ENCODE measurements at regions not wholly inside any gene's neighbourhood (a gene's known extent, or its start where the extent isn't known, plus 50 kb on each side); places are given as distances from the start of the nearest gene placed in this dataset.
A peak's percentile ranks its signal among the peaks of the same experiment; 100 is the strongest.
"Not testable (repeated sequence)": the region's sequence is repeated elsewhere in the genome, so short reads cannot be mapped to it uniquely, and the experiment has no call there.

- intact Hi-C loops (cut with DNase I), result no loop called here
- DNase-seq (no peak), ATAC-seq (no peak)
These were observed 310.4 kb downstream of the KCNJ2 start for GRCh38 chr17:70479779-70480178.

GRCh38 chr17:70483624-70484023 lies 314.3 kb downstream of the KCNJ2 start:
- intact Hi-C loops (cut with DNase I), result no loop called here
- DNase-seq (no peak), ATAC-seq (no peak)

GRCh38 chr17:70484050-70484449 lies 314.7 kb downstream of the KCNJ2 start:
- intact Hi-C loops (cut with DNase I), result no loop called here
- no peak for DNase-seq
- ATAC-seq, result no peak

- ATAC-seq (no peak), DNase-seq (no peak)
- intact Hi-C loops (cut with DNase I), result no loop called here
These were observed 315.2 kb downstream of the KCNJ2 start for GRCh38 chr17:70484496-70484895.

GRCh38 chr17:70492368-70492767 lies 323.0 kb downstream of the KCNJ2 start:
- ATAC-seq (no peak), DNase-seq (no peak)
- intact Hi-C loops (cut with DNase I), result no loop called here

- ATAC-seq (no peak), DNase-seq (no peak)
- intact Hi-C loops (cut with DNase I), result no loop called here
These were observed 324.0 kb downstream of the KCNJ2 start for GRCh38 chr17:70493277-70493874.

- intact Hi-C loops (cut with DNase I), result no loop called here
- no peak for ATAC-seq
- DNase-seq, result no peak
These were observed 329.3 kb downstream of the KCNJ2 start for GRCh38 chr17:70498631-70499030.

GRCh38 chr17:70499067-70499786 lies 329.9 kb downstream of the KCNJ2 start:
- intact Hi-C loops (cut with DNase I), result no loop called here

GRCh38 chr17:70503449-70503848 lies 334.1 kb downstream of the KCNJ2 start:
- intact Hi-C loops (cut with DNase I), result no loop called here
- no peak for ATAC-seq
- DNase-seq, result no peak

More at GRCh38 chr17:70499067-70499786, 329.9 kb downstream of the KCNJ2 start:
- DNase-seq (no peak), ATAC-seq (no peak)

GRCh38 chr17:70510288-70510687 lies 341.0 kb downstream of the KCNJ2 start:
- ATAC-seq (no peak), DNase-seq (no peak)
- intact Hi-C loops (cut with DNase I), result no loop called here

- ATAC-seq (no peak), DNase-seq (no peak)
- intact Hi-C loops (cut with DNase I), result no loop called here
These were observed 348.5 kb downstream of the KCNJ2 start for GRCh38 chr17:70517816-70518215.

GRCh38 chr17:70519300-70519699 lies 350.0 kb downstream of the KCNJ2 start:
- ATAC-seq (no peak), DNase-seq (no peak)
- intact Hi-C loops (cut with DNase I), result no loop called here

GRCh38 chr17:70520447-70520846 lies 351.1 kb downstream of the KCNJ2 start:
- no peak for DNase-seq
- intact Hi-C loops (cut with DNase I), result no loop called here
- no peak for ATAC-seq

- DNase-seq (no peak), ATAC-seq (no peak)
- intact Hi-C loops (cut with DNase I), result no loop called here
These were observed 351.6 kb downstream of the KCNJ2 start for GRCh38 chr17:70520956-70521355.

- peak; percentile 76 to 87 for ATAC-seq
- DNase-seq, result peak; percentile 69
- intact Hi-C loops (cut with DNase I), result no loop called here
These were observed 352.5 kb downstream of the KCNJ2 start for GRCh38 chr17:70521821-70522256.

GRCh38 chr17:70523426-70523825 lies 354.1 kb downstream of the KCNJ2 start:
- DNase-seq (no peak), ATAC-seq (no peak)
- intact Hi-C loops (cut with DNase I), result no loop called here

- intact Hi-C loops (cut with DNase I); ATAC-seq; DNase-seq: not testable (repeated sequence)
These were observed 355.7 kb downstream of the KCNJ2 start for GRCh38 chr17:70525035-70525434.

- intact Hi-C loops (cut with DNase I), result no loop called here
- DNase-seq, result no peak
- ATAC-seq, result no peak
These were observed 356.6 kb downstream of the KCNJ2 start for GRCh38 chr17:70525961-70526360.

- DNase-seq (no peak), ATAC-seq (peak; percentile 47 to 72)
- intact Hi-C loops (cut with DNase I), result no loop called here
These were observed 358.1 kb downstream of the KCNJ2 start for GRCh38 chr17:70527364-70527888.

- DNase-seq (no peak), ATAC-seq (no peak)
- intact Hi-C loops (cut with DNase I), result no loop called here
These were observed 364.1 kb downstream of the KCNJ2 start for GRCh38 chr17:70533427-70533826.

GRCh38 chr17:70535986-70536385 lies 366.7 kb downstream of the KCNJ2 start:
- ATAC-seq (no peak), DNase-seq (no peak)
- intact Hi-C loops (cut with DNase I), result no loop called here
